Activated CD8-positive, alpha-beta memory T cell treated with anti-CD3 and anti-CD28 coated beads for 4 hours (primary cell): ENCODE measurements at regions not wholly inside any gene's neighbourhood (a gene's known extent, or its start where the extent isn't known, plus 50 kb on each side); places are given as distances from the start of the nearest gene placed in this dataset.
"Not testable (repeated sequence)": the region's sequence is repeated elsewhere in the genome, so short reads cannot be mapped to it uniquely, and the experiment has no call there.

Source experiments
- DNase-seq, 2 donors: peaks; one replicate each; pipeline ENCODE4 v3.0.0-alpha.2; 2020; ENCODE audit warnings: low read depth in 2 of 2

- no peak for DNase-seq
Observed at GRCh38 chr5:18216729-18217128, 582.5 kb downstream of the TAF11L14 start.

- DNase-seq, result no peak
Observed at GRCh38 chr5:18219241-18219640, 585.0 kb downstream of the TAF11L14 start.

GRCh38 chr5:18220631-18221030, 586.4 kb downstream of the TAF11L14 start:
- DNase-seq, result no peak

DNA sequence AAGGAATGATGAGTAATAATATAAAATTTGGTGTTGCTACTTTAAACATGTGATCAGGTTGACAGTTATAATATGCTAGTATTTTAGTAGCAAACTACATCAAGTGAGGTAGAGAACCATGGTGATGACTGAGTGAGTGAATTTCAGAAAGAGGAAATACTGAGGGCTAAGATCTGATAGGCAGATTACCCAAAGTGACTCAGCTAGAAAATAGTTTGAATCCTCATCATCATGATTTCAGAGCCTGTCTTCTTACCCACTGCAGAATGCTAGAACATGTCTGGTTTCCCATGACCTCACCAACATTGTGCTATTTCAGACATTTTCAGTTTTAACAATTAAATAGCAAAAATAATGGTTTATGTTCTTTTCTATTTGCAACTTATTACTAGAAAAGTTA, 602.1 kb downstream of the TAF11L14 start:
- DNase-seq, result no peak

- DNase-seq, result no peak
Observed at GRCh38 chr5:18238321-18238720, 604.1 kb downstream of the TAF11L14 start.

DNA sequence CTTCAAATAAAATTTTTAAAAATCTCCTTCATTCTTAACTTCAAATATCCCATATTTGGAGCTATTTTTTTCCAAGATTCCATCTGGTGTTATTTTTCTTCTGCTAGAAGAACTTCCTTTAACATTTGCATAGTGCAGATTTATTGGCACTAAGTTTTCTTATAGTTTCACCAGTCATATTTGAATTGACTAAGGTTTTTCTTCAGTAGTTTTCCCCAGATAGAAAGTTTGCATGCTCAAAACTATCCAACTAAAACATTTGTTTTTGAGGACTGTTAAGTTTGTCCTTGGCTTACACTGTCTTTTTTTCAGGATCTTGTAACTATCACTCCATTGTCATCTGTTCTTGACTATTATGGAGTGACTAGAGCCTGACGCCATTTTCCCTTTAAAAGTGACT, 606.7 kb downstream of the TAF11L14 start:
- no peak for DNase-seq

GRCh38 chr5:18243846-18244245, 609.6 kb downstream of the TAF11L14 start:
- DNase-seq, result no peak

- no peak for DNase-seq
Observed at GRCh38 chr5:18244309-18244708, 610.0 kb downstream of the TAF11L14 start.

- no peak for DNase-seq
Observed at GRCh38 chr5:18252559-18252958, 618.3 kb downstream of the TAF11L14 start.

DNA sequence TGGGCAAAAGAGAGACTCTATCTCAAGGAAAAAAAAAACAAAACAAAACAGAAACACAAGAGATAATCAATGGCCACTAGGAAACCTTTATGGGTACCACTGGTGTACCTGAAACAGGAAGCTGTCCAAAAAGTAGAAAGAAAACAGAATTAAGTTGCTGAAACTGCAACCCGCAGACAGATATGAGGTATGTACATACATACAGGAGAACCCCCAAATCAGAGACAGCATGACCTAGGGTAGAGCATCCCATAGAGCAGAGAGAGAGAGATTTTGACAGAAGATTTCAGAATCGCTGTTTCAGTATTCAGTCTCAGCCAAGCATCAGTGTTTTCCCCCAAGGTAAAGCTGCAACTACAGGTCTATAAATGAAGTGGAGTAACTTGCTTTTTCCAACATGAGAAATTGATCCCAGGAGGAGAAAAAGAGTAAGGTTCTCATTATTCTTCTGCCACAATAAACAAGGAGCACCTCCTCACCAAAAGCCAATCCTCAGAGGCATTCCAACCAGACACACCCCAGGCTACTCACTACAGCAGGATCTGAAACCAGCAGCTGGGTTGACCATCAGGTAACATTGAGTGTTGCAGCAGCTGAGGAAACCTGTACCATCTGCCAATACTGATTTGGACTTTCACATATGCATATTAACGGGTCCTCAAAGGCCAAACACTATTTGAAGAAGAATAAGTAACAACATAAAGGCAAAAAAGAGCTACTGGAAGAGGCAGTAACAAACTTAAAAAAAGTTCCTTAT, 630.0 kb downstream of the TAF11L14 start:
- DNase-seq, result no peak

- DNase-seq, result no peak
Observed at GRCh38 chr5:18270635-18271338, 636.5 kb downstream of the TAF11L14 start.

GRCh38 chr5:18276939-18277338, 642.7 kb downstream of the TAF11L14 start:
- DNase-seq, result no peak

DNA sequence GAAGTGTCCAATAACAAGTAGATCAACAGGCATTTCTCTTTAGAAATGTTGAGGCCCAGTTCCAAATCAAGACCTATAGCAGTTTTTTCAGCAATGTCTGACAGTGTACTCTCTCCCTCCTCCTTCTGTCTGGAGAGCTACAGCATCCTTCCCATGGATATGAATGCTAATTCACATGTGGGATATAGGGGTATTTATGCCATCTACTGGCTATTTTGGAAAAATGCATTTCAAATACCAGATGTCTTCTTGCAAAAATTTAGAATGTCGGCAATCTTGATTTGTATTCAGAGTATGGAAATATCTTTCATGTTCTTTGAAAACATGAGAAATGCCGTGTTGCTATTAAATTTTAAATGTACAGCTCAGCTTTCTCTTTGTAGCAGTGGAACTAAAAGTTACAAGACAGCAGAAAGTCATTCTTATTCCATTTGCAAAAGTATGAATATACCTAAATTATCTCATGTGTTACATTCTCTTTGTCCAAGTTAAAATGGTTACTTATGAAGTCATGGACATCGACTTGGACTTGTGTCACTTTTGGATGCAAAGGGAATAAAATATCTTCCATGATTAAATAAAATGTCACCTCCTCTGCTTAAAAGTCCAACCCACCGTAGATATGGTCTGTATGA, 647.8 kb downstream of the TAF11L14 start:
- no peak for DNase-seq

DNA sequence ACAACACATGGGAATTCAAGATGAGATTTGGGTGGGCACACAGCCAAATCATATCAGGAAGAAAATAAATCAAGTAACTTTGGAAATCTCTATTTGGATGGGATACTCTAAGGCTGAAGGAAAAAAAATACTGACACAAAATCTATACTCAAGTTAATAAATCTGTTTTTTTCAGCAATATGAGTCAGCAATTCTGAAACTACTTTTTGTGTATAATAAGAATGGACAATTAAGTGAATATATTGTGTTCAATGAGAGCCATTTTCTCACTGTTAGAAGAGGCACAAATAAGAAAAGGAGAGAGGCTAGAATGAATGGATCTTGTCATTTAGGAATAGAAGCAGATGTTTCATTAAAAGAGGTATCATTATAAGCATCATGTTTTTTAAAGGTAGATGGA, 651.0 kb downstream of the TAF11L14 start:
- no peak for DNase-seq

DNA sequence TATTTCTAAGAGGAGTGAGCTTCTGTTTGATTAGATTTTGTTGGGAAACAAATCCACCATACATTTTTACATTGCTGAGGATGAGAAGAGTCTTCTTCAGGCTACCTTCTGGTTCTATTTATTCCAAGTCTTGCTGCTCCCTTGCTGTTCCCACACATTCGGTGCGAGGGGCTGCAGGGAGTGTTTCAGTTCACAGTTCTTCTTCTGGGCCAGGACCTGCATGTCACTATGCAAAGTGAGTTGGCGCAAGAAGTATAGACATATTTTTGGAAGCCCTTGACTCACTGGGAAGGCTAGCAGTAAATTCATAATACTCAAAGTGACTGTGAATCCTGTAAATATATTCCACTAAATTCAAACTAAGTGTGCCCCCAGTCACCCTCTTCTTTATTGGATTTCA, 657.9 kb downstream of the TAF11L14 start:
- no peak for DNase-seq

- DNase-seq, result not testable (repeated sequence)
Observed at GRCh38 chr5:18295696-18296095, 661.4 kb downstream of the TAF11L14 start.

- no peak for DNase-seq
Observed at GRCh38 chr5:18299166-18299565, 664.9 kb downstream of the TAF11L14 start.

GRCh38 chr5:18305288-18305924, 671.1 kb downstream of the TAF11L14 start:
- no peak for DNase-seq

DNA sequence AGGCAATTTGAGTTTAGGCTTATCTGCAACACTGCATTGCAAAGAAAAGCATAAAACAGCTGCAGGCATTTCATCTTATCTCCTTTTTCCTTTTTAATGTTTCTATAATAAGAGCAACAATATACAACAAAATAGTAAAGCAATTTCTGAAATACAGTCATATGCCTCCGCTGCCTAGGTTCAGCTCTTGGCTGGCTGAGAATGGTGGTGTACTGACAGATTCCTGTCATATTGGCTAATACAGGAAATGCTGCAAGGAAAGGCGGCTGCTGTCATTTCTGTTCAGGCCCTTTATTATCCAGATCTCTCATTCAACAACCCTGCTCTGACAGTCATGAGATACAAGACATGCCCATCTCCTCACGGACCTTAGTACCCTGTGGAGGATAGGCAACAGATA, 677.0 kb downstream of the TAF11L14 start:
- DNase-seq, result no peak

- DNase-seq, result no peak
Observed at GRCh38 chr5:18312016-18312415, 677.8 kb downstream of the TAF11L14 start.

DNA sequence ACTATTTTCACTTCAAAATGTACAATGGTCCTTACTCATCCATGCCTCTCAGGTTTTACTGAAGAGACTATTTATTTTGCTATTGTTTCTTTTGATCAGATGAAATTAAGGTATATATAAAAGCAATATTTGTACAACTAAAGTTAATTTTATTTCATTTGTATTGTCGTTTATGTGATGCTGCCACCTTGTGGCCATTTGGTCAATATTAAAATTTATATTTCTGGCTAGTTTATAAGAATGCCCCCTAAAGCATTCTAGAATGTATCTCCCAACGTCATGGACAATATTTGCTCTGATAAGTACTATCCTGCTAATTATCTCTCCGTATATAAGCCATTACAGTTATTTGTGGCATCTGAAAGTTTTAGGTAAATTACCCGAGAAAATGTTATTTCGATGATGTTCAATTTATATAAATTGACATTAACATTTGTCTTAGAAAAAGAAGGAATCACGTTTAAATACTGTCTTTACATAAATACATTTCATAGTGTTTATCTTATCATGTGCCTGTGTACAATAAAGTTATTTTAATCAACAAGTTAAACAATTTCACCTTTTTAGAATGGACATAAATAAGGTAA, 680.0 kb downstream of the TAF11L14 start:
- no peak for DNase-seq
